ENCODE measurements at regions not wholly inside any gene's neighbourhood (a gene's known extent, or its start where the extent isn't known, plus 50 kb on each side); places are given as distances from the start of the nearest gene placed in this dataset.
"Not testable (repeated sequence)": the region's sequence is repeated elsewhere in the genome, so short reads cannot be mapped to it uniquely, and the experiment has no call there.

DNA sequence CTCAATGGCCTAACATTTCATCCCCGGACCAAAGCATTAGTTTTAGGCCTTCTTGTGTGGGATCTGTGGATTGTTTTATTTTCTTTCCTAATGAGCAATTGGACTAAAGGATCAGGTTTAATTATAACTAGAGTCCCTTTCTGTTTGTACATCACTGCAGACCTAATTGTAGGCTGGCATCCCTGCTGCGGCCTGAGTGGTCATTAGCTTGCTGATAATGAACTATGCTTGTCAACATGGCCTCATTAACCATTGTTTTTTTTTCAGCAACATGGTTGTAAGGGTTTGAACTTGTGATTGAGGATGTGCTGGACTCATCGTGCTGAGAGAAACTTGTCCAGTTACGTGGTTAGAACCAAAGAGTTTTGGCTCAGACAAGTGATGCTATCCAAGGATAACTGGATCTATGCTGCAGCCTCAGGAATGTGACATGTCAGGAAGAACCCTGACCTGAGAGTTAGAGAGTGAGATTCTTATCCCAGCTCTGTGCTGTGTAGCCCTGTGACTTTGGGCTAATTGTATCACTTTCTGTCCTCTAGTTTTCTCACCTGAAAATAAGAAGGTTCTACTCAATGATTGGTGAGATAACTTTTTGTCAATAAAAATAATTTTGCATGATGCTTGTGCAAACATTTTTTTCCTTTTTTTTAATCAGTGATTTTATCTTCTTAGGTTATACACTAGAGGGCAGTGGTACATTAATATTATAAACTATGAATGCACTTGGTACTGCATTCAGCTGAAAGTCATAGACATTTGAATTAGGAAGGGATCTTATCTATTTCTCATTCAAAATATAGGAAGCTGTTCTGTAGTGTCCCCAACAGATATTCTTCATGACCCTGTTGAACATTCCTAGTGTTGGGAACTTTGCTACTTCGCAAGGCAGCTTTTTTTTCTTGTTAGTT lies 140.9 kb downstream of the RNF144B start:
- DNase-seq, result no peak

DNA sequence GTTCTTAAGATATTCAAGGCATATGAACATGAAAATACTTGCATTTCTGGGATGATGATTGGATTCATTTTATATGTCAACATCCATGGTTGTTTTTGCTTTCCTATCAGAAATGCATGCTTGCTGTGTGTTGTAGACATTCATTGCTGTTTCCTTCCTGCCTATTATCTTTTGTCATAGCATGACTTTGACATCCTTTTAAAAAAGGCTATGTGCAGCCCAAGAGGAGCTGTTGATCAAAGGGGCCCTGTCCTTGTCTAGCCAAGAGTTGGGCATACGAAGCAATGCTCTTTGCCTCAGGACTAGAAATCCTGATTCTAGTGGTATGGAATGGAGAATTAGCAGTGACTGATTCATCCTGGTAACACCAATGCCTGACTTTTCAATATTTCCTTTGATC lies 143.1 kb downstream of the RNF144B start:
- no peak for DNase-seq

DNA sequence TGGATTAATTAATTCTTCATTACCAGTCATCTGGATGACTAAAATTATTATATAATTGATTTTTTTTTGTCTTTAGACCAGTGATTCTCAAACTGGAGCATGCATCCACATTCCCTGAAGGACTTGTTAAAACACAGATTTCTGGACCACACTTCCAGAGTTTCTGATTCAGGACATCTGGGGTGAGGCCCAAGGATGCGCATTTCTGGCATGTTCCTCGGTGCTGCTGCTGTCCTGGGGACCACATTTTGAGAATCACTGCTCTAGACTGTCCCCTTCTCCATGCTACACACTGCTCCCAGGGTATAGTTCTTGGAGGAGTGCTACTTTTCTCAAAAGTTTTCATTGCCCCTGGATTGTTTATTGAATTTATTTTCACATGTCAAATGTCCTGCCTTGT lies 145.0 kb downstream of the RNF144B start:
- no peak for DNase-seq

DNA sequence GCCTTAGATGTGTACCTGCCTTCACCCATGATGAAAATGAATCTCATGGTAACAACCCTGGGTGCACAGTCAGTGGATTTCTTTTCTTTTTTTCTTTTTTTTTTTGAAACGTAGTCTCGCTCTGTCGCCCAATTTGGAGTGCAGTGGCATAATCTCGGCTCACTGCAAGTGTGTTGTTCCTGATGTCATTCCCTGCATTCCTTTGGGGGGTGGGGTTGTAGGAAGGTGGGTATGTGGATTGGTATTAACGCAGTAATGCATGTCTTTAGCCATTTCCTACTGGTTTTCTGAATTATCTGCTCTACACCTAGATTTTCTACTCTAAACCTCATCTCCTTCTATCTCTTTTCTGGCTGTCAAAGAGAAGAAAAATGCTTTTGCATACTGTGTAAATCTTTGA lies 146.6 kb downstream of the RNF144B start:
- no peak for DNase-seq

DNA sequence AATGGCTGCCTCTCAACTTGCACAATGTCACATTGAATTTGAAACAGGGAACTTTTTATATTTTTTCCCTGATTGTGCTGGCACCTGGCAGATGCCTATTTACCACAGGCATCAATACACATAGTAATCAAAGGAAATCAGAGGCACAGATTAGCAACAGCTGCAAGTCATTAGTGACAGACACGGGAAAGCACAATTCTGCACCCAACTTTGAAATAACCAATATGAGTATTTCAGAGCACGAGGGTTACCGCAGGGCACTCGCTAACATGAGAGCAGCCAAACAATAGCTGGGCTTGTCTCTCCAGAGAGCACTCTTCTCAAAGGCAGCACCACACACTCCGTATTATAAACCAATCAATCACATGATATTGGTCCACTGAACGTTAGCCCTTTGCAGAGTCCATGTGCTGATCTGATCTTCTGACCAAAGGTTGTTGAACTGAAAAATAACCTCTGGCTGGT lies 149.5 kb downstream of the RNF144B start:
- no peak for DNase-seq

DNA sequence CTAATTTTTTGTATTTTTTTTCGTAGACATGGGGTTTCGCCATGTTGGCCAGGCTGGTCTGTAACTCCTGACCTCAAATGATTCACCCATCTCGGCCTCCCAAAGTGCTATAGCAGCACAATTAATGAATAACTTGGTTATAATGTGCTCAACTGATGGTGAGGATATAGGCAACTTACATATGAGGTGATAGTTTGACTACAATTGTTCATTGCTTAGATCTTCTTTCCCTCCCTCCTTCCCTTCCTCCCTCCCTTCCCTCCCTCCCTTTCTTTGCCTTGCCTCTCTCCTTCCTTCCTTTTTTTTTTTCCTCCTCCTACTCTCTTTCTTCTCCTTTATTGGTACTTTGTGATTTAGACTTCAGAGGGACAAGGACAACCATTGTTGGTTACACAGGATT lies 151.2 kb downstream of the RNF144B start:
- no peak for DNase-seq

DNA sequence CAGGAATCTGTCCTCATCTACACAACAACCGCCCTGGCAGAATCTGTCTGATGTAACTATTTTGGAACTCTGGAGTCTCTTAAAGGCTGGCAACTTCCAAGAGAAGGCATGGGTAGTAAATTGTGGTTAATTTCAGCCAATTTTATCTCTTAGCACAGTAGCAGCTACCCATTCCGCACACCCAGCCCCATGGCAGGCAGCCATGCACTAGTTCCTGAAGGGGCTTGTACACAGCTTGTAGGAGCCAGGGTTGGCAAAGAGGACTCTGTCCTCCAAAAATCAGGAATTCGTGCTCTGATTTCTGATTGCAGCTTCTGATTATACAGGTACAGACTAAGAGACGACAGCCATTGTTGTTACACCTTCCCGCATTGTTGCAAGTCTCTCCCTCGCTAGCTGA lies 155.9 kb downstream of the RNF144B start:
- no peak for DNase-seq

DNA sequence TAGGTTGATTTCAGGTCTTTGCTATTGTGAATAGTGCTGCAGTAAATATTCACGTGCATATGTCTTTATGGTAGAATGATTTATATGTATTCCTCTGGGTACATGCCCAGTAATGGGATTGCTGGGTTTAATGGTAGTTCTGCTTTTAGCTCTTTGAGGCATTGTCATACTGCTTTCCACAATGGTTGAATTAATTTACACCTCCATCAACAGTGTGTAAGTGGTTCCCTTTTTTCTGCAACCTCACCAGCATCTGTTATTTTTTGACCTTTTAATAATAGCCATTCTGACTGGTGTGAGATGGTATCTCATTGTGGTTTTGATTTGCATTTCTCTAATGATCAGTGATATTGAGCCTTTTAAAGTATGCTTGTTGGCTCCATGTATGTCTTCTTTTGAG lies 158.0 kb downstream of the RNF144B start:
- DNase-seq, result not testable (repeated sequence)

DNA sequence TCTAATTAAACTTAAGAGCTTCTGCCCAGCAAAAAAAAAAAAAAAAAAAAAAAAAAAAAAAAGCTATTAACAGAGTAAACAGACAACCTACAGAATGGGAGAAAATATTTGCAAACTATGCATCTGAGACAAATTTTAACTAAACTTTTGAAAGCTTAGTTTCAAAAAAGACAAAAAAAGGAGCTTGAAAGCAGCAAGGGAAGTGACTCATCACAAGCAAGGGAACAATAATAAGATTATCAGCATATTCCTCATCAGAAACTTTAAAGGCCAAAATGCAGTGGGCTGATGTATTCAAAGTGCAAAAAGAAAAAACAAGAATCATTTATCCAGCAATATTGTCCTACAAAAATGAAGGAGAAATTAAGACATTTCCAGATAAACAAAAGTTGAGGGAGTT lies 158.6 kb downstream of the RNF144B start:
- no peak for DNase-seq

DNA sequence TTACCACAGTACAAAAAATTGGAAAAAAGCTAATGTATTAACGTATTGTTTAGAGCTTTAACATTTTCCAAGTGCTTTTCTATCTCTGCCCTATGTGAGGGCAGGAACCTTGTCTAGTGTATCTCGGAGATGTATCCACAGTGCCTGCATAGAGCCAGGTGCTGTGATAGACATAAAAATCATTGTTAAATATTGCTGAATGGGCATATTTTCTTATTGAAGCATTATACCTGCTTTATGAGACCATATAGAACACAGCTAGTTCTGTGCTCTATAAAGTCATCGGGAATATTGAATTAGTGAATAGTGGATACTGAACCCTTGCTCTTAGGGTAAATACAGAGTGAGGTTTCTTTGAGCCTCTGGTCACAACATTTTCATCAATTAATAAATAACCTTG lies 163.0 kb downstream of the RNF144B start:
- no peak for DNase-seq

DNA sequence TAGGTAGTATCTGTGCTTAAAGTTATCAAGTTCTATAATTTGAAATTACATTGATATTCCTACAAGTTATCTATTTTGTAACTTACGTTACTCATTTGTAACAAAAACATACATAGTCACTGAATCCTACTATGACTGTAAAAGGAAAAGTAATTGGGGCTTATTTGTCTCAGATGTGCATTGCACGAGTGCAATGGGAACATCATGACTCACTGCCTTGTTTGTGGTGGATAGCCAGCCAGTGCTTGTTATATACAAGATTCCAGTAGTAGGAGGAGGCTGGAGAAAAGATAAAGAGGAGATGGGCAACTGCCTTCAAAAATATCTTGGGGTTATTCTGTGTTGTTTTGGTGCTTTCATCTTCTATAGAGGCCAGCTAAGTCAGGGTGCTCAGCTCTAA lies 164.1 kb downstream of the RNF144B start:
- DNase-seq, result no peak

DNA sequence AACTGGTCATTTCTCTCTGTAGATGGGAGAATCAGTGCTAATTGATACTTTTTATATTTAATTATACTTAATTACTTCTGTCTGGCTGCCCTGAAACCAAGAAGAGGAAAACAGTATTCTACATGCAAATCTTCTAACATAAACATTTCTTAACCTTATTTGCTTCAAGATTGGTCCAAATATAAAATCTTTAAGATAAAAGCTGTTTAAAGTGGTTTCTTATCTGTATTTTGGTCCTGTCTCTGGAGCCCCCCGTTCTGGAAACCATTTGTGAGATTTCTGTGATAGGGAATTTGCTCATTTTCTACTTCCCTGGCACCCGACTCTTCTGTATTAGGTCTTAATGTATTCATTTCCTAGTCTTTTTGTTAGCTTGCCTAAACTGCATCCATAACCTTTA lies 168.6 kb downstream of the RNF144B start:
- no peak for DNase-seq

DNA sequence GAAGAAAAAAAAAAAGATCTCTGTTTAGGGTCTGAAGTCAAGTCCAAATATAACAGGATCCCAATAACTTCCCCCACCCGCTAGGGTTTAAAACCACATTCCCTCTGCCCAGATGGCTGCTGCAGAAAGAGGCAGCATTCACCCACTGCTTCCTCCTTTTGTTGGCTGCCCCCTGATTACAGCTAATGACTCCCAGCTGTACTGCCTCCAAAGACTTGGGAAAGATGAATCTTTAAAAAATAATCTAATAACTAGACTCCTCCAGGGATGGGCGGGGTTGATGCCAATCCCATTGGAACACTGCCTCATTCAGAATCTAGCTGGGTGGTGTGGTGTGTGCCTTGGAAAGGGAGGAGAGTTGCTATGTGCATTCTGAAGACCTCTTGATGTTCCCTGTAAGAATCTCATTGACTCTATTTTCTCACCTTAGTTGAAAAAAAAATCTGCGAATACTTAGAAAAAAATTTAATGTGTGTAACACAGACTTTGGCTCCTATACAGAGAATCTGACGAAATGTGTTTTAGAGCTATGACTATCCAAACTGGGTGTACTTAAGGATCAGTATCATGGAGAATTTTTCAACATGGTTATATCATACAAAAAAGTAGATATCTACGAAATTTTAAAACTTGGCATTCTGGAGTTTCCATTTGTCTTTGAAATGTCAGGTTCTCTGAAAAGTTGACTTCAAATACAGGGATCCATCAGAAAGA lies 174.0 kb downstream of the RNF144B start:
- DNase-seq, result no peak

DNA sequence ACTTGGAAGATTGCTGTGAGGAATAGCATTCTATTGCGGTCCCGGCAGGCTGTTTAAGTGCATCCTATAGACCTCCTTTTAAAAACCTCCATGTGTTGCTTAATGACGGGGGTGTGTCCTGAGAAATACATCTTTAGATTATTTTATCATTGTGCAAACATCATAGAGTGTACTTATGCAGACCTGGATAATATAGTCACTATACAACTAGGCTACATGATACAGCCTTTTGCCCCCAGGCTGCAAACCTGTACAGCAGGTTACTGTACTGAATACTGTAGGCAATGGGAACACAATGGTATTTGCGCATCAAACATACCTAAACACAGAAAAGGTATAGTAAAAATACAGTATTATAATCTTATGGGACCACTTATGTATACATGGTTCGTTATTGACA lies 175.6 kb downstream of the RNF144B start:
- no peak for DNase-seq

DNA sequence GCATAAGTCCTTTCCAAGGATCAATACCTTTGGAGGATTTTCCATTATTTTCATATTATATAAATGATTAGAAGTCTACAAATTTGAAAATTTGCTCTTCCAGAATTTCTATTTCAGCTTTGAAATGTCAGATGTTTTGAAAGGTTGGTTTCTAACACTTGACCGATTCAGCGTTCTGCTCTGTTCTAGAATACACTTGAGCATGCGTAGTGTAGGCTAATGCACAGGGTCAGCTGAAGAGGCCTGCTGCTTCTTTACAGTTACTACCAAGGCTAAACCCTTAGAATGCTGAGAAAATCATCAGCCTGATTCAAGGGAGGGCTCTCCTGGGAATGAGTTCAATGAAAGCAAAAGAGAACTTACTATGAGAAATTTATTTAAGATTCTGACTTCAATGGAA lies 177.6 kb downstream of the RNF144B start:
- DNase-seq, result no peak

DNA sequence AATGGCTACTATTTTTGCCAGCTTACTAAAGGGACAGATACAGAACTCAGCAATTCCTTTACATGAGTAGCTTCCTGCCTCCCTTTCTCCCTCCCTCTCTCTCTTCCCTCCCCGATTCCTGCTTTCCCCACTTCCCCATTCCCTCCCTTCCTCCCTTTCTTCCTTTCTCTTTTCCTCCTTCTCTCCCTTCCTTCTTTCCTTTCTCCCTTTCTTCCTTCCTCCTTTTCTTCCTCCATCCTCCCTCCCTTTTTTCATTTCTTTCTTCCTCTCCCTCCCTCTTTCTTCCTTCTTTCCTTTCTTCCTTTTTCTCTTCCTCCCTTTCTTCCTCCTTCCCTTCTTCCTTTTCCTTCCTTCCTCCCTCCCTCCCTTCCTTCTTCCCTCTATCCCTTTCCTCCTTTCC lies 178.1 kb downstream of the RNF144B start:
- DNase-seq, result no peak

DNA sequence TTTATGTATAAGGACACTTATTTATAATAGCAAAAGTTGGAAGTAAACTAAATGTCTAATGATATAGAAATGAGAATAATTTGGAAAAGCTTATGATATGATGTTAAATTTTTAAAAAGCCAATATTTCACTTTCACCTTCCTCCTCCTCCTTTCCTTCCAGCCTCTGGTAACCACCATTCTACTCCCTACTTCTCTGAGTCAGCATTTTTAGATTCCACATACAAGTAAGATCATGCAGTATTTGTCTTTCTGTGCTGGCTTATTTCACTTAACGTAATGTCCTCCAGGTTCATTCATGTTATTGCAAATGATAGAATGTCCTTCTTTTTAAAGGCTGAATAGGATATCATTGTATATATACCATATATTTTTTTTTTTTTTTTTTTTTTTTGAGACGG lies 180.2 kb downstream of the RNF144B start:
- no peak for DNase-seq

DNA sequence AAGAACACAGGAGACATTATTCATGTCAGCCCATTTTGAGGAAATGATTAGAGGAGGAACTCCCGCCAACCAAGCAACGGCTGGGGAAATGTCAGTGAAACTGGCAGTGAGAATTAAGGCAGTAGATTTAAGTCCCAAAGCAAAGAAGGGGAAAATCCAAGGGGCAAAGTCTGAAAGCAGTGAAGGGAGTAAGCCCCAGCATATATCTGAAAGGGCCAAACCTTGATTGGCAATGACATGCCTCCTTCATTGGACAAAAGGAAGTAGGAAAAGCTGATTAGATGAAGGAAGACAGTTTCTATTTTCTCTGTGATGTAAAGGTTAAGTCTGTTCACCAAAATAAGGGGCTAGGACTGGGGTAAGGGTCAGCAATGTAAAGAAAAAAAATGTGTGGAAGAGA lies 190.3 kb downstream of the RNF144B start:
- no peak for DNase-seq

DNA sequence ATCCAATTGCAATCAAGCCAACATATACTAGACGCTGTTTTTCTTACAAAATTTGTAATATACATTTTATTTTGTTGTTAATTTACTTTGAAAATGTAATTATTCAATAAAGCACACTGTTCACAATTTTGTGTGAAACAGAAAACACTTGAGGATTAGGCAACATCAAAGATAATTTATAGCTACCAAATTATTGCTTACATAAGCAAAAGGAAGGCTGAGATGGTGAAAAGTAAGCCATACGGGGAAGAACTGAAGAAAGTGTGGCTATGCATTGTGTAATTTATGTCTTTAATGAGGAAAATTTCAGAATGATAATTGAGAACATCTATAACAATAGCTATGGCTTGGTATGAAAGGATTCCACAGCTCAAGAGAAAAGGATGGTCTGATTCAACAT lies 192.0 kb downstream of the RNF144B start:
- no peak for DNase-seq

DNA sequence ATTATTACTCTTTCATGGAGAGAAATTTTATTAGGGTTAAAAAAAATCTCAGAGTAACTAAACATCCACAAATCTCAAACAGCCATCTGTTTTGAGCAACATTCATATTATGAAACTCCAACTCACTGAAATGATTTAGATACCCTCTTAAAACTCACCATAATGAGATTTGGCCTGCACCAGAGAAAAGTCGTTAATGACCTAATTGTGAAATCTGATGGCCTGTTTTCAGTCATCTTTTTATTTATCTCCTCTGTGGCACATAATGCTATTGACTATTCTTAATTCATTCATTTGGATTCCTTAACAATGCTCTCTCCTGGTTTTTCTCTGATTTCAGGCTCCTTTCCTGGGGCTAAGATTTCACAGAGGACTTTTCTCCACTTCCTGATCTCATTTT lies 192.7 kb downstream of the RNF144B start:
- DNase-seq, result no peak

DNA sequence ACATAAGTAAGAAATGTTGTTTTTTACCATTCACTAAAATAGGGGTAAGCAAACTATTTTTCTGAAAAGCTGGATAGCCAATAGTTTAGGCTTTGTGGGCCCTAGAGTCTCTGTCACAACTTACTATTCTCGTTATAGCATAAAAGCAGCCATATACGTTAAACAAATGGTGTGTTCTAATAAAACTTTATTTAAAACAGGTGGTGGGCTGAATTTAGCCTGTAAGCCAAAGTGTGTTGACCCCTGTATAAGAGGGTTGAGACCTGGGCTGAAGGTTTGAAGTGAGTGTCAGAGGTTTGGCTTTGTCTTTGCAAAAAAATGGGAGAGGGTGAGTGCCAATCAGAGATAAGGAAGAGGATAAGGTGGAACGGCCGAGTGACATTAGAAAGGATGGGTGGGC lies 197.2 kb downstream of the RNF144B start:
- no peak for DNase-seq

DNA sequence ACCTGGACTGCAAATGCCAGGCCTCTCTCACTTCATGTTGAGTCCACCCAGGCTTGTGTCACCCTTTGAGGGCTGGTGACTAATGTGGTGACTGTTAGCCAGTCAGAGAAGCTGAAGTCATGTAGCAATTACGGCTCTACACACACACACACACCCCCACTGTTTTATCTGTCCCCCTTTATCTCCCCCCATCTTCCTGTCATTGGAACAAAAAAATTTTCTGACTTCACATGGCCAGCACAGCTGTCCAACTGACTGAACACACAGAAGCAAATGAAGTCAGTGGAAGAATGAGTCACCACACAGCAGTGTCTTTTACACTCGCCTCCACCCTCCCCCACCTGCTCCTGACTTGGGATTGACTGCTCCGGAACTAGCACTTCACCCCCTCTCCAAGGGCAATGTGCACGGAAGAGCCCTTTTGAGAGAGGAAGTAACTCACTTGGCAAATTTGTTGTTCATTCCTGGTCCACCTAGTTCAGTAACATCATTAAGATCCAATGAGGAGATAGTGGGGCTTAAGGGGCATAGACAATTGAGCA lies 198.0 kb downstream of the RNF144B start:
- no peak for DNase-seq

DNA sequence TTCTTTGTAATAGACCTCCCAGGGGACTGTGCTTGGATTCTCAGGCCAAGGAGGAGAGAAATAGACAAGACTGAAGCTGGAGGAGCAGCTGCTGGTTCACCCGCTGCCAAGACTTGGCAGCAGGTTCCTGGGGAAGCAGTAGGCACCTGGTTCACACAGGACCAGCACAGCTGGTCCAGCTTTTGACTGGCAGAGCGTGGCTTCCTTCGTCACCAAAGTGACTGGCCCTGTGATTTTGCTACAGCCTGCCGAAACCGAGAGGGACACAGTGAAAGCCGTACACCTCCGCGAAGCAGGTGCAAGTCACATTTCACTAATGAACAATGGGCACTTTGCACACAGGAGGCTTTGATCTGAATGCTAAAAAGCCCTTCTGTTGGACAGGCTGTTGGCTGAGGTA lies 199.0 kb downstream of the RNF144B start:
- DNase-seq, result no peak
